Breast epithelium (tissue), 3 donors: ENCODE measurements at regions not wholly inside any gene's neighbourhood (a gene's known extent, or its start where the extent isn't known, plus 50 kb on each side); places are given as distances from the start of the nearest gene placed in this dataset.

Experiments used
- POLR2A ChIP-seq: fragments of 450-650 bp; IDR thresholded peaks from one replicate; pipeline ENCODE4 v1.6.1; 2016; ENCODE audit warnings: antibody characterized with exemption, mild to moderate bottlenecking, moderate library complexity
- POLR2AphosphoS5 ChIP-seq, 3 donors: sonication (generic); formaldehyde crosslinking; IDR thresholded peaks; one replicate each; pipeline ENCODE4 v1.6.1; 2017; ENCODE audit warnings: antibody characterized with exemption in 3 of 3
- TF ChIP-seq, protein P1 (sequence below), 3 donors: fragments of 450-650 bp; IDR thresholded peaks; one replicate each; pipeline ENCODE4 v1.5.1; 2016 to 2017; ENCODE audit warnings: antibody characterized with exemption in 3 of 3, mild to moderate bottlenecking in 3 of 3, moderate library complexity in 3 of 3

DNA sequence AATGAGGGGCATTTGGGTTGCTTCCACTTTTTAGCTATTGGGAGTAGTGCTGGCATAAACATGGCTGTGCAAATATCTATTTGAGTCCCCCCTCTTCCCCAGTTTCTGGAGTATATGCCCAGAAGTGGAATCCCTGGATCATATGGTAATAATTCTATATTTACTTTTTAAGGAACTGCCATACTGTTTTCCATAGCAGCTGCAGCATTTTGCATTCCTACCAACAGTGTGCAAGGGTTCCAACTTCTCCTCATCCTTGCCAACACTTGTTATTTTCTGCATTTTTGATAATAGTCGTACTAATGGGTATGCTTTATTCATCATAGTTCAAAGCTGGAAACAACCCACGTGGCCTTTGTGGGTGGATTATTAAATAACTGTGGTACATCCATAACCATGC is 883.5 kb downstream of the TBC1D22A start:
- TF ChIP-seq, protein P1, sequence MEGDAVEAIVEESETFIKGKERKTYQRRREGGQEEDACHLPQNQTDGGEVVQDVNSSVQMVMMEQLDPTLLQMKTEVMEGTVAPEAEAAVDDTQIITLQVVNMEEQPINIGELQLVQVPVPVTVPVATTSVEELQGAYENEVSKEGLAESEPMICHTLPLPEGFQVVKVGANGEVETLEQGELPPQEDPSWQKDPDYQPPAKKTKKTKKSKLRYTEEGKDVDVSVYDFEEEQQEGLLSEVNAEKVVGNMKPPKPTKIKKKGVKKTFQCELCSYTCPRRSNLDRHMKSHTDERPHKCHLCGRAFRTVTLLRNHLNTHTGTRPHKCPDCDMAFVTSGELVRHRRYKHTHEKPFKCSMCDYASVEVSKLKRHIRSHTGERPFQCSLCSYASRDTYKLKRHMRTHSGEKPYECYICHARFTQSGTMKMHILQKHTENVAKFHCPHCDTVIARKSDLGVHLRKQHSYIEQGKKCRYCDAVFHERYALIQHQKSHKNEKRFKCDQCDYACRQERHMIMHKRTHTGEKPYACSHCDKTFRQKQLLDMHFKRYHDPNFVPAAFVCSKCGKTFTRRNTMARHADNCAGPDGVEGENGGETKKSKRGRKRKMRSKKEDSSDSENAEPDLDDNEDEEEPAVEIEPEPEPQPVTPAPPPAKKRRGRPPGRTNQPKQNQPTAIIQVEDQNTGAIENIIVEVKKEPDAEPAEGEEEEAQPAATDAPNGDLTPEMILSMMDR (IDR thresholded peaks at IDR 0.05) = no peak
- TF ChIP-seq POLR2A (no peak), POLR2AphosphoS5 (IDR thresholded peaks at IDR 0.05) (no peak)
